ENCODE measurements at regions not wholly inside any gene's neighbourhood (a gene's known extent, or its start where the extent isn't known, plus 50 kb on each side); places are given as distances from the start of the nearest gene placed in this dataset.

- H3K36me3 ChIP-seq (ENCODE audit: control insufficient read depth in 2 of 2, insufficient read depth in 2 of 2, low read length in 2 of 2) = no peaks in the 10 kb centered on the region
- no peaks in the 10 kb centered on the region for H3K27me3 ChIP-seq (ENCODE audit: control insufficient read depth in 2 of 2, insufficient read depth in 2 of 2, low read length in 2 of 2)
- H3K4me3 ChIP-seq (ENCODE audit: low read length in 2 of 2) = no peak overlapping the region
- H3K27ac ChIP-seq (ENCODE audit: low read depth in 2 of 2, low read length in 2 of 2) = no peak overlapping the region
- H3K9me3 ChIP-seq (ENCODE audit: control insufficient read depth in 2 of 2, low read length in 2 of 2) = no peaks in the 10 kb centered on the region
- no peak overlapping the region for H3K9ac ChIP-seq (ENCODE audit: low read depth in 1 of 2, low read length in 2 of 2)
- no peaks in the 10 kb centered on the region for H3K4me1 ChIP-seq (ENCODE audit: control insufficient read depth in 2 of 2, insufficient read depth in 2 of 2, low read length in 2 of 2)
These were observed 325.4 kb upstream of the AGTR1 start for GRCh38 chr3:148372206-148372875.

- H3K9ac ChIP-seq (ENCODE audit: low read depth in 1 of 2, low read length in 2 of 2) = no peak overlapping the region
- H3K4me3 ChIP-seq (ENCODE audit: low read length in 2 of 2) = no peak overlapping the region
- H3K36me3 ChIP-seq (ENCODE audit: control insufficient read depth in 2 of 2, insufficient read depth in 2 of 2, low read length in 2 of 2) = no peaks in the 10 kb centered on the region
- no peaks in the 10 kb centered on the region for H3K27me3 ChIP-seq (ENCODE audit: control insufficient read depth in 2 of 2, insufficient read depth in 2 of 2, low read length in 2 of 2)
- H3K4me1 ChIP-seq (ENCODE audit: control insufficient read depth in 2 of 2, insufficient read depth in 2 of 2, low read length in 2 of 2) = no peaks in the 10 kb centered on the region
- no peaks in the 10 kb centered on the region for H3K9me3 ChIP-seq (ENCODE audit: control insufficient read depth in 2 of 2, low read length in 2 of 2)
- no peak overlapping the region for H3K27ac ChIP-seq (ENCODE audit: low read depth in 2 of 2, low read length in 2 of 2)
These were observed 323.7 kb upstream of the AGTR1 start for GRCh38 chr3:148373961-148374360.

- Histone ChIP-seq H3K36me3 (ENCODE audit: control insufficient read depth in 2 of 2, insufficient read depth in 2 of 2, low read length in 2 of 2) (no peaks in the 10 kb centered on the region), H3K4me1 (ENCODE audit: control insufficient read depth in 2 of 2, insufficient read depth in 2 of 2, low read length in 2 of 2) (no peaks in the 10 kb centered on the region), H3K9ac (ENCODE audit: low read depth in 1 of 2, low read length in 2 of 2) (no peak overlapping the region), H3K9me3 (ENCODE audit: control insufficient read depth in 2 of 2, low read length in 2 of 2) (no peaks in the 10 kb centered on the region), H3K4me3 (ENCODE audit: low read length in 2 of 2) (no peak overlapping the region), H3K27me3 (ENCODE audit: control insufficient read depth in 2 of 2, insufficient read depth in 2 of 2, low read length in 2 of 2) (no peaks in the 10 kb centered on the region), H3K27ac (ENCODE audit: low read depth in 2 of 2, low read length in 2 of 2) (no peak overlapping the region)
These were observed 317.8 kb upstream of the AGTR1 start for GRCh38 chr3:148379763-148380382.

- Histone ChIP-seq H3K9me3 (ENCODE audit: control insufficient read depth in 2 of 2, low read length in 2 of 2) (no peaks in the 10 kb centered on the region), H3K9ac (ENCODE audit: low read depth in 1 of 2, low read length in 2 of 2) (no peak overlapping the region), H3K27ac (ENCODE audit: low read depth in 2 of 2, low read length in 2 of 2) (no peak overlapping the region), H3K36me3 (ENCODE audit: control insufficient read depth in 2 of 2, insufficient read depth in 2 of 2, low read length in 2 of 2) (no peaks in the 10 kb centered on the region), H3K4me1 (ENCODE audit: control insufficient read depth in 2 of 2, insufficient read depth in 2 of 2, low read length in 2 of 2) (no peaks in the 10 kb centered on the region), H3K27me3 (ENCODE audit: control insufficient read depth in 2 of 2, insufficient read depth in 2 of 2, low read length in 2 of 2) (no peaks in the 10 kb centered on the region), H3K4me3 (ENCODE audit: low read length in 2 of 2) (no peak overlapping the region)
These were observed 316.7 kb upstream of the AGTR1 start for GRCh38 chr3:148381051-148381450.

GRCh38 chr3:148389916-148390315, 307.8 kb upstream of the AGTR1 start:
- Histone ChIP-seq H3K9ac (ENCODE audit: low read depth in 1 of 2, low read length in 2 of 2) (no peak overlapping the region), H3K4me3 (ENCODE audit: low read length in 2 of 2) (no peak overlapping the region), H3K4me1 (ENCODE audit: control insufficient read depth in 2 of 2, insufficient read depth in 2 of 2, low read length in 2 of 2) (no peaks in the 10 kb centered on the region), H3K9me3 (ENCODE audit: control insufficient read depth in 2 of 2, low read length in 2 of 2) (no peaks in the 10 kb centered on the region), H3K27ac (ENCODE audit: low read depth in 2 of 2, low read length in 2 of 2) (no peak overlapping the region), H3K27me3 (ENCODE audit: control insufficient read depth in 2 of 2, insufficient read depth in 2 of 2, low read length in 2 of 2) (no peaks in the 10 kb centered on the region), H3K36me3 (ENCODE audit: control insufficient read depth in 2 of 2, insufficient read depth in 2 of 2, low read length in 2 of 2) (no peaks in the 10 kb centered on the region)

GRCh38 chr3:148395821-148396220, 301.9 kb upstream of the AGTR1 start:
- Histone ChIP-seq H3K9ac (ENCODE audit: low read depth in 1 of 2, low read length in 2 of 2) (no peak overlapping the region), H3K9me3 (ENCODE audit: control insufficient read depth in 2 of 2, low read length in 2 of 2) (no peaks in the 10 kb centered on the region), H3K27me3 (ENCODE audit: control insufficient read depth in 2 of 2, insufficient read depth in 2 of 2, low read length in 2 of 2) (no peaks in the 10 kb centered on the region), H3K4me1 (ENCODE audit: control insufficient read depth in 2 of 2, insufficient read depth in 2 of 2, low read length in 2 of 2) (no peaks in the 10 kb centered on the region), H3K4me3 (ENCODE audit: low read length in 2 of 2) (no peak overlapping the region), H3K36me3 (ENCODE audit: control insufficient read depth in 2 of 2, insufficient read depth in 2 of 2, low read length in 2 of 2) (no peaks in the 10 kb centered on the region), H3K27ac (ENCODE audit: low read depth in 2 of 2, low read length in 2 of 2) (no peak overlapping the region)

- no peak overlapping the region for H3K4me3 ChIP-seq (ENCODE audit: low read length in 2 of 2)
- no peaks in the 10 kb centered on the region for H3K4me1 ChIP-seq (ENCODE audit: control insufficient read depth in 2 of 2, insufficient read depth in 2 of 2, low read length in 2 of 2)
- no peak overlapping the region for H3K9ac ChIP-seq (ENCODE audit: low read depth in 1 of 2, low read length in 2 of 2)
- H3K27ac ChIP-seq (ENCODE audit: low read depth in 2 of 2, low read length in 2 of 2) = no peak overlapping the region
- no peaks in the 10 kb centered on the region for H3K9me3 ChIP-seq (ENCODE audit: control insufficient read depth in 2 of 2, low read length in 2 of 2)
- no peaks in the 10 kb centered on the region for H3K27me3 ChIP-seq (ENCODE audit: control insufficient read depth in 2 of 2, insufficient read depth in 2 of 2, low read length in 2 of 2)
- no peaks in the 10 kb centered on the region for H3K36me3 ChIP-seq (ENCODE audit: control insufficient read depth in 2 of 2, insufficient read depth in 2 of 2, low read length in 2 of 2)
These were observed 296.9 kb upstream of the AGTR1 start for GRCh38 chr3:148400754-148401153.

- H3K36me3 ChIP-seq (ENCODE audit: control insufficient read depth in 2 of 2, insufficient read depth in 2 of 2, low read length in 2 of 2) = no peaks in the 10 kb centered on the region
- H3K9ac ChIP-seq (ENCODE audit: low read depth in 1 of 2, low read length in 2 of 2) = no peak overlapping the region
These were observed 289.0 kb upstream of the AGTR1 start for GRCh38 chr3:148408667-148409066.

GRCh38 chr3:148420242-148420641, 277.5 kb upstream of the AGTR1 start:
- Histone ChIP-seq H3K36me3 (ENCODE audit: control insufficient read depth in 2 of 2, insufficient read depth in 2 of 2, low read length in 2 of 2) (no peaks in the 10 kb centered on the region), H3K27me3 (ENCODE audit: control insufficient read depth in 2 of 2, insufficient read depth in 2 of 2, low read length in 2 of 2) (no peaks in the 10 kb centered on the region), H3K4me1 (ENCODE audit: control insufficient read depth in 2 of 2, insufficient read depth in 2 of 2, low read length in 2 of 2) (no peaks in the 10 kb centered on the region), H3K4me3 (ENCODE audit: low read length in 2 of 2) (no peak overlapping the region), H3K9me3 (ENCODE audit: control insufficient read depth in 2 of 2, low read length in 2 of 2) (no peaks in the 10 kb centered on the region), H3K27ac (ENCODE audit: low read depth in 2 of 2, low read length in 2 of 2) (no peak overlapping the region), H3K9ac (ENCODE audit: low read depth in 1 of 2, low read length in 2 of 2) (no peak overlapping the region)

More at GRCh38 chr3:148408667-148409066, 289.0 kb upstream of the AGTR1 start:
- no peaks in the 10 kb centered on the region for H3K27me3 ChIP-seq (ENCODE audit: control insufficient read depth in 2 of 2, insufficient read depth in 2 of 2, low read length in 2 of 2)
- no peaks in the 10 kb centered on the region for H3K4me1 ChIP-seq (ENCODE audit: control insufficient read depth in 2 of 2, insufficient read depth in 2 of 2, low read length in 2 of 2)
- H3K4me3 ChIP-seq (ENCODE audit: low read length in 2 of 2) = no peak overlapping the region
- H3K9me3 ChIP-seq (ENCODE audit: control insufficient read depth in 2 of 2, low read length in 2 of 2) = no peaks in the 10 kb centered on the region
- no peak overlapping the region for H3K27ac ChIP-seq (ENCODE audit: low read depth in 2 of 2, low read length in 2 of 2)

GRCh38 chr3:148428862-148429605, 268.7 kb upstream of the AGTR1 start:
- no peaks in the 10 kb centered on the region for H3K36me3 ChIP-seq (ENCODE audit: control insufficient read depth in 2 of 2, insufficient read depth in 2 of 2, low read length in 2 of 2)
- H3K27ac ChIP-seq (ENCODE audit: low read depth in 2 of 2, low read length in 2 of 2) = no peak overlapping the region
- no peak overlapping the region for H3K9ac ChIP-seq (ENCODE audit: low read depth in 1 of 2, low read length in 2 of 2)
- H3K27me3 ChIP-seq (ENCODE audit: control insufficient read depth in 2 of 2, insufficient read depth in 2 of 2, low read length in 2 of 2) = no peaks in the 10 kb centered on the region
- H3K4me1 ChIP-seq (ENCODE audit: control insufficient read depth in 2 of 2, insufficient read depth in 2 of 2, low read length in 2 of 2) = no peaks in the 10 kb centered on the region
- H3K4me3 ChIP-seq (ENCODE audit: low read length in 2 of 2) = no peak overlapping the region
- no peaks in the 10 kb centered on the region for H3K9me3 ChIP-seq (ENCODE audit: control insufficient read depth in 2 of 2, low read length in 2 of 2)

Data from mucosa of rectum (tissue), 2 donors.